ENCODE measurements at regions not wholly inside any gene's neighbourhood (a gene's known extent, or its start where the extent isn't known, plus 50 kb on each side); places are given as distances from the start of the nearest gene placed in this dataset.

- TF ChIP-seq CTCF (IDR thresholded peaks at IDR 0.05; ENCODE audit: control extremely low read depth in 1 of 3, insufficient read depth in 1 of 3, low read depth in 1 of 3, low read length in 3 of 3) (no peak), POLR2A (IDR thresholded peaks at IDR 0.05; ENCODE audit: control extremely low read depth in 1 of 2, low read depth in 2 of 2, low read length in 2 of 2) (no peak), KDM1A (IDR thresholded peaks at IDR 0.05; ENCODE audit: borderline replicate concordance, low read length) (no peak), ATF3 (IDR thresholded peaks at IDR 0.05; ENCODE audit: insufficient read depth, low read depth, low read length) (no peak), EGR1 (IDR thresholded peaks at IDR 0.05; ENCODE audit: borderline replicate concordance, low read depth, low read length) (no peak), MAX (IDR thresholded peaks at IDR 0.05) (no peak), RFX5 (IDR thresholded peaks at IDR 0.05; ENCODE audit: borderline replicate concordance, low read depth, low read length) (no peak), SIN3A (conservative IDR thresholded peaks at IDR 0.05 in 1 of 2, IDR thresholded peaks at IDR 0.05 in 1 of 2; ENCODE audit: low read depth in 1 of 2, low read length in 2 of 2) (no peak), RAD21 (IDR thresholded peaks at IDR 0.05 in 1 of 2, conservative IDR thresholded peaks at IDR 0.05 in 1 of 2; ENCODE audit: low read depth in 2 of 2, low read length in 2 of 2) (no peak)
Measured at GRCh38 chr4:163967263-163967662, 472.8 kb downstream of the TMA16 start.

All from H1 (cell line).